Endothelial cell of umbilical vein (primary cell): ENCODE measurements at regions not wholly inside any gene's neighbourhood (a gene's known extent, or its start where the extent isn't known, plus 50 kb on each side); places are given as distances from the start of the nearest gene placed in this dataset.

Experiments
- BruUV-seq: library from RNA; stranded (reverse); fragments of 400-500 nt; replicated peaks from 2 replicates; lab custom pipeline; 2021; lab: Mats Ljungman, UMichigan
- CTCF ChIA-PET: fragments of 300-600, 350-600 bp; sonication (Branson Sonifier 250); formaldehyde crosslinking; loops from one replicate; lab custom pipeline; 2021; ENCODE audit warnings: antibody characterized with exemption, inconsistent platforms; lab: Charles Lee
- POLR2A ChIA-PET: fragments of 300-600, 350-600 bp; sonication (Branson Sonifier 250); formaldehyde crosslinking; loops from one replicate; lab custom pipeline; 2021; ENCODE audit warnings: antibody characterized with exemption, inconsistent platforms; lab: Charles Lee
- DNase-seq: peaks from one replicate; pipeline ENCODE4 v3.0.0-alpha.2; 2011; ENCODE audit warnings: low read depth, low spot score
- FAIRE-seq: peaks from 2 replicates; lab custom pipeline; 2011; peaks lifted over from hg19 to GRCh38; lab: Jason Lieb, UNC
- H2AFZ ChIP-seq: 2 replicates; pipeline ENCODE4 v1.6.0; 2012; ENCODE audit warnings: low read depth, low read length, control low read depth, inconsistent platforms
- H3K27ac ChIP-seq: 2 replicates; pipeline ENCODE4 v1.5.1; 2011; ENCODE audit warnings: low read depth, mild to moderate bottlenecking, control low read depth, low read length, moderate library complexity; ENCODE audit not compliant: insufficient read depth
- H3K27me3 ChIP-seq, 2 experiments: 2 replicates each; pipeline versions ENCODE4 v1.6.0 to v1.6.1; 2011; ENCODE audit warnings: low read length in 2 of 2, mixed read lengths in 1 of 2; ENCODE audit not compliant: control insufficient read depth in 2 of 2, insufficient read depth in 2 of 2
- H3K36me3 ChIP-seq, 2 experiments: 2 replicates in 1 of 2; 3 replicates in 1 of 2; pipeline ENCODE4 v1.5.1; 2011; ENCODE audit warnings: low read length in 2 of 2, mild to moderate bottlenecking in 1 of 2, moderate library complexity in 1 of 2; ENCODE audit not compliant: control insufficient read depth in 2 of 2, insufficient read depth in 2 of 2; ENCODE audit errors: extremely low read depth in 1 of 2
- H3K4me1 ChIP-seq: 3 replicates; pipeline ENCODE4 v1.5.1; 2011; ENCODE audit warnings: mild to moderate bottlenecking, low read length; ENCODE audit not compliant: control insufficient read depth, insufficient read depth; ENCODE audit errors: extremely low read depth
- H3K4me2 ChIP-seq: 2 replicates; pipeline ENCODE4 v1.6.1; 2011; ENCODE audit warnings: low read length, control low read depth, mixed read lengths; ENCODE audit not compliant: insufficient read depth
- H3K4me3 ChIP-seq, 3 experiments: fragments of 200-600 bp in 1 of 3; sonication (generic), shearing (Covaris generic) in 1 of 3; replicated peaks in 1 of 3; 2 replicates each; pipeline ENCODE4 v1.5.1; 2011 to 2016; ENCODE audit warnings: control low read depth in 3 of 3, low read length in 3 of 3, mild to moderate bottlenecking in 2 of 3, inconsistent platforms in 1 of 3, low read depth in 1 of 3, moderate library complexity in 1 of 3; ENCODE audit not compliant: insufficient read depth in 1 of 3
- H3K79me2 ChIP-seq: 2 replicates; pipeline ENCODE4 v1.6.0; 2012; ENCODE audit warnings: low read length, inconsistent platforms; ENCODE audit not compliant: control insufficient read depth, insufficient read depth
- H3K9ac ChIP-seq: replicated peaks from 2 replicates; pipeline ENCODE3; 2011; ENCODE audit warnings: low read length, control low read depth; ENCODE audit not compliant: insufficient read depth; ENCODE audit errors: extremely low read depth
- H3K9me1 ChIP-seq: replicated peaks from 3 replicates; pipeline ENCODE4 v1.6.0; 2011; ENCODE audit warnings: mild to moderate bottlenecking, low read length; ENCODE audit not compliant: control insufficient read depth, insufficient read depth; ENCODE audit errors: extremely low read depth
- H3K9me3 ChIP-seq: replicated peaks from 2 replicates; pipeline ENCODE4 v1.5.1; 2012; ENCODE audit warnings: low read length, inconsistent platforms; ENCODE audit not compliant: control insufficient read depth, insufficient read depth
- H4K20me1 ChIP-seq: replicated peaks from 2 replicates; pipeline ENCODE3; 2011; ENCODE audit warnings: mild to moderate bottlenecking, low read length; ENCODE audit not compliant: control insufficient read depth, insufficient read depth; ENCODE audit errors: extremely low read depth
- CTCF ChIP-seq, 2 donors: IDR thresholded peaks; 1 replicate in 1 of 2; 2 replicates in 1 of 2; pipeline ENCODE4 v1.5.1; 2011; ENCODE audit warnings: low read length in 2 of 2, mild to moderate bottlenecking in 2 of 2, moderate library complexity in 2 of 2, control low read depth in 1 of 2, inconsistent platforms in 1 of 2, low read depth in 1 of 2; ENCODE audit not compliant: insufficient read depth in 1 of 2; ENCODE audit errors: extremely low read depth in 1 of 2
- EZH2 ChIP-seq: IDR thresholded peaks from 2 replicates; pipeline ENCODE4 v1.6.1; 2012; ENCODE audit warnings: borderline replicate concordance, low read depth, mild to moderate bottlenecking, moderate library complexity, low read length, inconsistent platforms; ENCODE audit not compliant: severe bottlenecking
- FOS ChIP-seq: IDR thresholded peaks from 2 replicates; pipeline ENCODE4 v1.6.1; 2011; ENCODE audit warnings: mild to moderate bottlenecking, low read length, moderate library complexity, borderline replicate concordance; ENCODE audit not compliant: insufficient read depth
- GATA2 ChIP-seq: IDR thresholded peaks from 2 replicates; pipeline ENCODE4 v1.7.0; 2011; ENCODE audit warnings: low read depth, mild to moderate bottlenecking, moderate library complexity, mixed read lengths, low read length; ENCODE audit not compliant: insufficient read length, insufficient read depth
- JUN ChIP-seq: IDR thresholded peaks from 2 replicates; pipeline ENCODE4 v1.6.1; 2011; ENCODE audit warnings: borderline replicate concordance, low read depth; ENCODE audit not compliant: insufficient read length, insufficient read depth
- MAX ChIP-seq: IDR thresholded peaks from 2 replicates; pipeline ENCODE4 v1.6.1; 2011; ENCODE audit not compliant: insufficient read depth, insufficient read length
- MYC ChIP-seq: IDR thresholded peaks from one replicate; pipeline ENCODE4 v1.6.1; 2011; ENCODE audit warnings: mild to moderate bottlenecking, low read depth, low read length
- POLR2A ChIP-seq: IDR thresholded peaks from 2 replicates; pipeline ENCODE4 v1.6.1; 2012; ENCODE audit warnings: low read depth, mild to moderate bottlenecking, control low read depth, low read length
- POLR2AphosphoS5 ChIP-seq: IDR thresholded peaks from 2 replicates; pipeline ENCODE4 v1.6.1; 2012; ENCODE audit warnings: low read depth, mild to moderate bottlenecking, control low read depth, low read length, moderate library complexity; ENCODE audit not compliant: insufficient read depth
- dilution Hi-C: fragments of 300-500 bp; cut with MboI; formaldehyde crosslinking; loops from one replicate; pipeline ENCODE4 v1.15.0; 2019; ENCODE audit warnings: low sequenced_read_pairs; ENCODE audit not compliant: extremely low pct_ligation_motif_present
- intact Hi-C: fragments of 100-400 bp; cut with micrococcal nuclease; formaldehyde crosslinking; loops from one replicate; pipeline ENCODE4 v1.10.0; 2022

DNA sequence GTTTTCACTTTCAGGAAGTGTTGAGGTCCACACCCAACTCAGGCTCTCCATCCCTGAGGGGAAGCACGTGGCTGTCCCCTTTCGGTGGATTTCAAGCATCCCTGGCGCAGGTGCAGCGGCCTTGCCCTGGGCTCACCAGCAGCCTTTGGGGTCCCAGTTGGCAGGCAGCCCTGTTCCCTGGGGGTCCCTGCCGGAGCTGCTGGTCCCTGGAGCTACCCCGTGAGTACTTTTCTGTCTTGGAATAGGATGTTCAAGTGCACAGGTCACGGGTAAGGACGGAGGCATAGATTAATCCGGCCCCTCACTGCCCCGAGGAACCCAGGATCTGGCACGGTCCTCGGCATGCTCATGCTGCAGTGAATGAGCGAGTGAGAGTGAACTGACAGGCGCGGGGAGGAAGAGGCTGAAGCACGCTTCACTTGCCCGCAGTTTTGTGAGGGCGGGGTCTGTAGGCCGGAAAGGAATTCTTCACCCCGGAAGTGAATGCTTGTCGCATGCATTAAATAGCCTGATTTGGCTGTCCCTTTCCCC, 117.2 kb upstream of the FAT1 start:
- POLR2A ChIA-PET: no interaction called here
- H3K36me3 ChIP-seq: no peaks in the 10 kb centered on the region
- H3K9me1 ChIP-seq: no peaks in the 10 kb centered on the region
- FAIRE-seq: no peak
- dilution Hi-C loops: no loop called here
- H4K20me1 ChIP-seq: no peaks in the 10 kb centered on the region
- peaks cover 41% of the 10 kb centered on the region for H3K4me1 ChIP-seq
- no peaks in the 10 kb centered on the region for H3K79me2 ChIP-seq
- TF ChIP-seq POLR2AphosphoS5 (no peak), POLR2A (no peak), FOS (no peak), GATA2 (no peak), MYC (no peak), CTCF (IDR thresholded peaks at IDR 0.05; ENCODE audit: extremely low read depth in 1 of 2, insufficient read depth in 1 of 2, low read depth in 1 of 2, low read length in 2 of 2) (no peak), EZH2 (no peak), JUN (no peak), MAX (no peak)
- no peak overlapping the region for H2AFZ ChIP-seq
- H3K27me3 ChIP-seq: no peaks in the 10 kb centered on the region
- intact Hi-C loops: no loop called here
- H3K9me3 ChIP-seq: no peaks in the 10 kb centered on the region
- no peak overlapping the region for H3K4me3 ChIP-seq
- H3K27ac ChIP-seq: no peak overlapping the region
- no peak overlapping the region for H3K9ac ChIP-seq
- H3K4me2 ChIP-seq: no peak overlapping the region
- no peak for DNase-seq
- CTCF ChIA-PET: interaction anchor here (1.0 kb wide), 1 partner anchor 25 kb away, joined by 3 read pairs; no protein-coding TSS in a partner anchor
- no TSS peak for BruUV-seq
